SK-N-SH (cell line): ENCODE measurements at regions not wholly inside any gene's neighbourhood (a gene's known extent, or its start where the extent isn't known, plus 50 kb on each side); places are given as distances from the start of the nearest gene placed in this dataset.

Experiments used
- CTCF ChIA-PET: fragments of 300-600, 350-600 bp; formaldehyde crosslinking; extraction: SDS; loops from one replicate; lab custom pipeline; 2021; lab: Yijun Ruan, JAX
- POLR2A ChIA-PET: fragments of 350-600 bp; sonication (Branson Sonifier 250); formaldehyde crosslinking; extraction: SDS; loops from one replicate; lab custom pipeline; 2020; ENCODE audit warnings: antibody characterized with exemption, inconsistent platforms; lab: Yijun Ruan, JAX
- DNase-seq: peaks from one replicate; pipeline ENCODE4 v3.0.0; 2012
- H2AFZ ChIP-seq: fragments of 200-600 bp; sonication (generic); 2 replicates; pipeline ENCODE4 v1.8.1; 2016; ENCODE audit warnings: antibody characterized with exemption, mild to moderate bottlenecking, low read depth
- H3F3A ChIP-seq: fragments of 200-600 bp; sonication (generic); replicated peaks from 2 replicates; pipeline ENCODE3; 2016; ENCODE audit warnings: antibody characterized with exemption, mild to moderate bottlenecking; ENCODE audit not compliant: insufficient read depth
- H3K27ac ChIP-seq, 2 experiments: fragments of 200-500 bp in 1 of 2; fragments of 200-600 bp in 1 of 2; sonication (Bioruptor generic) in 1 of 2; sonication (generic), shearing (Covaris generic) in 1 of 2; 2 replicates each; pipeline versions ENCODE4 v1.5.1 to v1.6.1; 2014 to 2016; ENCODE audit warnings: low read depth in 2 of 2, inconsistent platforms in 1 of 2, low read length in 1 of 2, mild to moderate bottlenecking in 1 of 2, mixed read lengths in 1 of 2
- H3K27me3 ChIP-seq: fragments of 200-600 bp; sonication (generic), shearing (Covaris generic); 2 replicates; pipeline ENCODE4 v1.6.1; 2016; ENCODE audit warnings: mixed run types; ENCODE audit not compliant: insufficient read depth
- H3K36me3 ChIP-seq, 2 experiments: fragments of 200-500 bp in 1 of 2; fragments of 200-600 bp in 1 of 2; sonication (Bioruptor generic) in 1 of 2; sonication (generic) in 1 of 2; replicated peaks in 1 of 2; 2 replicates each; pipeline versions ENCODE3 to v1.5.1; 2014 to 2016; ENCODE audit warnings: low read length in 1 of 2, mild to moderate bottlenecking in 1 of 2; ENCODE audit not compliant: insufficient read depth in 2 of 2, control insufficient read depth in 1 of 2
- H3K4me1 ChIP-seq, 2 experiments: fragments of 200-500 bp in 1 of 2; fragments of 200-600 bp in 1 of 2; sonication (Bioruptor generic) in 1 of 2; sonication (generic), shearing (Covaris generic) in 1 of 2; 2 replicates each; pipeline versions ENCODE4 v1.5.1 to v1.6.1; 2014 to 2016; ENCODE audit warnings: low read depth in 1 of 2, low read length in 1 of 2, mixed run types in 1 of 2; ENCODE audit not compliant: insufficient read depth in 2 of 2, control insufficient read depth in 1 of 2
- H3K4me2 ChIP-seq: fragments of 200-600 bp; sonication (generic), shearing (Covaris generic); 2 replicates; pipeline ENCODE4 v1.6.1; 2017; ENCODE audit warnings: mixed run types
- H3K4me3 ChIP-seq, 2 experiments: fragments of 200-500 bp in 1 of 2; fragments of 200-600 bp in 1 of 2; sonication (Bioruptor generic) in 1 of 2; sonication (generic), shearing (Covaris generic) in 1 of 2; 2 replicates each; pipeline versions ENCODE4 v1.5.1 to v1.8.1; 2014 to 2016; ENCODE audit warnings: low read depth in 2 of 2, inconsistent platforms in 1 of 2, low read length in 1 of 2, mild to moderate bottlenecking in 1 of 2, mixed read lengths in 1 of 2, moderate library complexity in 1 of 2
- H3K79me2 ChIP-seq: fragments of 200-600 bp; sonication (generic); 2 replicates; pipeline ENCODE4 v1.8.1; 2017; ENCODE audit warnings: mild to moderate bottlenecking; ENCODE audit not compliant: insufficient read depth
- H3K9ac ChIP-seq: fragments of 200-600 bp; sonication (generic); 2 replicates; pipeline ENCODE4 v1.6.1; 2017; ENCODE audit warnings: mixed run types
- H3K9me2 ChIP-seq: fragments of 200-600 bp; sonication (generic); 2 replicates; pipeline ENCODE4 v1.6.1; 2017; ENCODE audit warnings: mixed run types
- H3K9me3 ChIP-seq: fragments of 200-600 bp; sonication (generic); 2 replicates; pipeline ENCODE4 v1.6.1; 2017; ENCODE audit warnings: mixed run types, mild to moderate bottlenecking, moderate library complexity
- H4K20me1 ChIP-seq: fragments of 200-600 bp; sonication (generic); 2 replicates; pipeline ENCODE4 v1.6.1; 2017; ENCODE audit warnings: mild to moderate bottlenecking, mixed run types; ENCODE audit not compliant: insufficient read depth
- CHD2 ChIP-seq: fragments of 150-350 bp; IDR thresholded peaks from 2 replicates; pipeline ENCODE4 v1.6.1; 2018; ENCODE audit warnings: low read length; ENCODE audit not compliant: partially characterized antibody
- ELF1 ChIP-seq: IDR thresholded peaks from 2 replicates; pipeline ENCODE4 v1.4.0; 2012
- EP300 ChIP-seq, 2 experiments: IDR thresholded peaks; 2 replicates each; pipeline versions ENCODE4 v1.4.0 to v1.6.1; 2012; ENCODE audit warnings: borderline replicate concordance in 1 of 2, low read depth in 1 of 2, low read length in 1 of 2
- FOXJ3 ChIP-seq: sonication (generic); formaldehyde crosslinking; IDR thresholded peaks from 2 replicates; pipeline ENCODE4 v1.5.1; 2020; ENCODE audit warnings: mild to moderate bottlenecking, missing genetic modification reagents
- GABPA ChIP-seq: IDR thresholded peaks from 2 replicates; pipeline ENCODE4 v1.4.0; 2012; ENCODE audit warnings: low read depth, mild to moderate bottlenecking
- JUND ChIP-seq: IDR thresholded peaks from 2 replicates; pipeline ENCODE4 v1.4.0; 2012
- MEF2A ChIP-seq: IDR thresholded peaks from 2 replicates; pipeline ENCODE4 v1.4.0; 2012; ENCODE audit warnings: low read depth, borderline replicate concordance
- MXI1 ChIP-seq: IDR thresholded peaks from 2 replicates; pipeline ENCODE4 v1.6.1; 2012; ENCODE audit warnings: mild to moderate bottlenecking, low read depth, low read length, improper control_type of control experiment
- NRF1 ChIP-seq: IDR thresholded peaks from 2 replicates; pipeline ENCODE4 v1.6.1; 2012; ENCODE audit warnings: low read depth, mild to moderate bottlenecking, low read length
- PBX3 ChIP-seq: IDR thresholded peaks from 2 replicates; pipeline ENCODE4; 2012
- RXRA ChIP-seq: IDR thresholded peaks from 2 replicates; pipeline ENCODE4 v1.4.0; 2012; ENCODE audit warnings: low read depth, mild to moderate bottlenecking, borderline replicate concordance
- SIN3A ChIP-seq: IDR thresholded peaks from 2 replicates; pipeline ENCODE4 v1.6.1; 2012; ENCODE audit warnings: low read depth, mild to moderate bottlenecking, low read length, moderate library complexity, borderline replicate concordance
- SMC3 ChIP-seq: IDR thresholded peaks from 2 replicates; pipeline ENCODE4 v1.6.1; 2012; ENCODE audit warnings: low read depth, low read length, improper control_type of control experiment
- USF1 ChIP-seq: IDR thresholded peaks from 2 replicates; pipeline ENCODE4 v1.4.0; 2012; ENCODE audit warnings: low read depth, borderline replicate concordance
- USF2 ChIP-seq: fragments of 150-350 bp; IDR thresholded peaks from 2 replicates; pipeline ENCODE4 v1.6.1; 2017; ENCODE audit warnings: antibody characterized with exemption, low read length, low read depth, borderline replicate concordance
- ZBTB33 ChIP-seq: IDR thresholded peaks from 2 replicates; pipeline ENCODE4 v1.4.0; 2012; ENCODE audit warnings: low read depth, borderline replicate concordance
- WGBS: methylation state at CpG from one replicate; pipeline ENCODE4 v1.1.6; 2017; ENCODE audit warnings: low lambda C conversion rate; 5-methylcytosine and 5-hydroxymethylcytosine counted together

GRCh38 chr3:20406611-20407011 lies 220.6 kb upstream of the SGO1 start:
- no peaks in the 10 kb centered on the region for H3K36me3 ChIP-seq
- WGBS = 69% methylated on average over 2 of the region's 2 CpGs
- H3K9ac ChIP-seq = no peak overlapping the region
- H3K79me2 ChIP-seq = no peaks in the 10 kb centered on the region
- no peak overlapping the region for H3K4me2 ChIP-seq
- no peak overlapping the region for H3K27ac ChIP-seq
- no peak for TF ChIP-seq PBX3
- TF ChIP-seq SIN3A = no peak
- TF ChIP-seq USF2 = no peak
- no peak for TF ChIP-seq RXRA
- no peak for TF ChIP-seq NRF1
- TF ChIP-seq USF1 = no peak
- no peak for TF ChIP-seq JUND
- TF ChIP-seq MEF2A = no peak
- no peak for TF ChIP-seq ZBTB33
- TF ChIP-seq CHD2 = no peak
- TF ChIP-seq ELF1 = no peak
- TF ChIP-seq FOXJ3 (CRISPR knock-in tag) = no peak
- no peak for TF ChIP-seq GABPA
- no peak for TF ChIP-seq SMC3
- no peak for TF ChIP-seq MXI1
- TF ChIP-seq EP300 (IDR thresholded peaks at IDR 0.05; ENCODE audit: borderline replicate concordance in 1 of 2, low read depth in 1 of 2, low read length in 1 of 2) = no peak
- DNase-seq = no peak
- H4K20me1 ChIP-seq = no peaks in the 10 kb centered on the region
- no peaks in the 10 kb centered on the region for H3K9me2 ChIP-seq
- no peaks in the 10 kb centered on the region for H3F3A ChIP-seq
- H3K27me3 ChIP-seq = no peaks in the 10 kb centered on the region
- no peak overlapping the region for H2AFZ ChIP-seq
- H3K4me1 ChIP-seq = peaks cover 0 to 4% of the 10 kb centered on the region in 2 experiments; a peak in 1 of 4 replicates
- H3K9me3 ChIP-seq = no peaks in the 10 kb centered on the region
- ChIA-PET POLR2A (no interaction called here), CTCF (no interaction called here)
- H3K4me3 ChIP-seq = no peak overlapping the region
